ENCODE measurements at regions not wholly inside any gene's neighbourhood (a gene's known extent, or its start where the extent isn't known, plus 50 kb on each side); places are given as distances from the start of the nearest gene placed in this dataset.
"Not testable (repeated sequence)": the region's sequence is repeated elsewhere in the genome, so short reads cannot be mapped to it uniquely, and the experiment has no call there.

GRCh38 chr1:223952801-223953200, 107.1 kb upstream of the TP53BP2 start:
- DNase-seq: not testable (repeated sequence)

GRCh38 chr1:223951551-223951950, 105.8 kb upstream of the TP53BP2 start:
- not testable (repeated sequence) for DNase-seq

- not testable (repeated sequence) for DNase-seq
Observed at GRCh38 chr1:223949944-223950343, 104.2 kb upstream of the TP53BP2 start.

GRCh38 chr1:223948041-223948440, 102.3 kb upstream of the TP53BP2 start:
- not testable (repeated sequence) for DNase-seq

GRCh38 chr1:223936592-223936991, 90.8 kb upstream of the TP53BP2 start:
- DNase-seq: not testable (repeated sequence)

- not testable (repeated sequence) for DNase-seq
Observed at GRCh38 chr1:223931476-223931875, 85.7 kb upstream of the TP53BP2 start.

- DNase-seq: not testable (repeated sequence)
Observed at GRCh38 chr1:223920805-223921204, 75.1 kb upstream of the TP53BP2 start.

- DNase-seq: not testable (repeated sequence)
Observed at GRCh38 chr1:223915476-223915875, 69.7 kb upstream of the TP53BP2 start.

GRCh38 chr1:223913715-223914114, 68.0 kb upstream of the TP53BP2 start:
- not testable (repeated sequence) for DNase-seq

- DNase-seq: not testable (repeated sequence)
Observed at GRCh38 chr1:223907943-223908587, 62.3 kb upstream of the TP53BP2 start.

- not testable (repeated sequence) for DNase-seq
Observed at GRCh38 chr1:223903221-223903620, 57.5 kb upstream of the TP53BP2 start.

- not testable (repeated sequence) for DNase-seq
Observed at GRCh38 chr1:223899775-223900174, 54.0 kb upstream of the TP53BP2 start.

GRCh38 chr1:223897097-223897496, 51.4 kb upstream of the TP53BP2 start:
- DNase-seq: not testable (repeated sequence)

- not testable (repeated sequence) for DNase-seq
Observed at GRCh38 chr1:223895950-223896349, 50.2 kb upstream of the TP53BP2 start.

Measured in NCI-H1417 (cell line).